ENCODE measurements at regions not wholly inside any gene's neighbourhood (a gene's known extent, or its start where the extent isn't known, plus 50 kb on each side); places are given as distances from the start of the nearest gene placed in this dataset.
A peak's percentile ranks its signal among the peaks of the same experiment; 100 is the strongest.

GRCh38 chr16:85490407-85491057 lies 122.6 kb upstream of the GSE1 start (continued):
- TF ChIP-seq ZNF660 (CRISPR knock-in tag; IDR thresholded peaks at IDR 0.05; ENCODE audit: borderline replicate concordance, low read depth) = no peak
- TF ChIP-seq ZNF577 (CRISPR knock-in tag; IDR thresholded peaks at IDR 0.05; ENCODE audit: borderline replicate concordance, low read depth) = no peak
- TF ChIP-seq GRHL1 (CRISPR knock-in tag; conservative IDR thresholded peaks at IDR 0.05) = no peak

- Histone ChIP-seq H3K4me2 (ENCODE audit: low read depth, low read length) (peak overlapping the region; percentile 70), H3K27me3 (ENCODE audit: control insufficient read depth in 1 of 2, insufficient read depth in 2 of 2, low read length in 2 of 2) (peaks cover 0 to 2% of the 10 kb centered on the region in 2 experiments; a peak in 1 of 5 replicates), H3K4me1 (ENCODE audit: insufficient read depth, low read length) (peaks cover 32% of the 10 kb centered on the region), H3K27ac (ENCODE audit: extremely low read length, insufficient read depth, low read length) (no peak overlapping the region), H2AFZ (ENCODE audit: low read length) (no peak overlapping the region), H3K4me3 (replicated peaks in 1 of 3; ENCODE audit: insufficient read depth in 1 of 3, low read depth in 2 of 3, low read length in 3 of 3) (peak overlapping the region in 2 of 3 experiments; percentile 20 to 61; a peak in 2 of 6 replicates), H3K9me3 (ENCODE audit: low read length) (no peaks in the 10 kb centered on the region), H3K79me2 (ENCODE audit: insufficient read depth, low read length) (no peaks in the 10 kb centered on the region), H3K36me3 (replicated peaks in 1 of 2; ENCODE audit: control insufficient read depth in 1 of 2, insufficient read depth in 2 of 2, low read length in 2 of 2) (no peaks in the 10 kb centered on the region), H3K9ac (ENCODE audit: insufficient read depth, low read depth, low read length) (no peak overlapping the region), H4K20me1 (ENCODE audit: insufficient read depth, low read length) (no peaks in the 10 kb centered on the region)
- FAIRE-seq = peak; percentile 47
- peak; percentile 53 for DNase-seq (ENCODE audit: low spot score)
- ATAC-seq = peak; percentile 62
- ChIA-PET CTCF (ENCODE audit: low intra/inter-chr PET ratio, low total read pairs) (interaction anchor here (0.9 to 2.0 kb wide), 8 partner anchors 23 to 125 kb away, joined by 3 to 14 read pairs (median 4); no protein-coding TSS in a partner anchor), POLR2A (interaction anchor here (0.7 to 6.0 kb wide), 9 partner anchors 21 to 121 kb away, joined by 3 to 35 read pairs (median 4); no protein-coding TSS in a partner anchor)
- no TSS peak for BruUV-seq (replicated peaks)
- intact Hi-C loops (cut with micrococcal nuclease; ENCODE audit: unreplicated experiment) (loop anchor here (1.0 to 5.0 kb wide), 4 partner anchors 44 to 119 kb away; no protein-coding TSS in a partner anchor), in situ Hi-C loops (cut with HindIII; ENCODE audit: extremely low pct_ligation_motif_present, low pct_unique_long_range_greater_than_20kb) (no loop called here)
- 64% methylated on average over 9 of the region's 17 CpGs for WGBS (ENCODE audit: low lambda C conversion rate)
- no peak for TF ChIP-seq KLF13 (CRISPR knock-in tag; IDR thresholded peaks at IDR 0.05)
- no peak for TF ChIP-seq ELF3 (CRISPR knock-in tag; IDR thresholded peaks at IDR 0.05)
- peak; percentile 63 for TF ChIP-seq ZNF883 (CRISPR knock-in tag; IDR thresholded peaks at IDR 0.05; ENCODE audit: not compliant biosample characterization)
- no peak for TF ChIP-seq E2F2 (CRISPR knock-in tag; IDR thresholded peaks at IDR 0.05; ENCODE audit: borderline replicate concordance)
- TF ChIP-seq ZNF567 (CRISPR knock-in tag; IDR thresholded peaks at IDR 0.05; ENCODE audit: borderline replicate concordance) = 0 out of 2 replicates have a peak, but pooled peaks have one; percentile 37
- no peak for TF ChIP-seq ZNF276 (CRISPR knock-in tag; IDR thresholded peaks at IDR 0.05; ENCODE audit: low read depth)
- TF ChIP-seq ZFP62 (CRISPR knock-in tag; IDR thresholded peaks at IDR 0.05) = no peak
- no peak for TF ChIP-seq ERF (CRISPR knock-in tag; IDR thresholded peaks at IDR 0.05)
- no peak for TF ChIP-seq ESRRA (CRISPR knock-in tag; IDR thresholded peaks at IDR 0.05; ENCODE audit: low read depth)
- 0 out of 2 replicates have a peak, but pooled peaks have one; percentile 11 for TF ChIP-seq FOXC1 (CRISPR knock-in tag; IDR thresholded peaks at IDR 0.05; ENCODE audit: borderline replicate concordance)
- no peak for TF ChIP-seq DR1 (CRISPR knock-in tag; IDR thresholded peaks at IDR 0.05)
- TF ChIP-seq RBM39 (IDR thresholded peaks at IDR 0.05; ENCODE audit: low read depth, low read length, poor library complexity, severe bottlenecking) = no peak
- no peak for TF ChIP-seq NR2F6 (IDR thresholded peaks at IDR 0.05)
- TF ChIP-seq NR2F6 (CRISPR knock-in tag; IDR thresholded peaks at IDR 0.05) = no peak
- TF ChIP-seq ZNF234 (CRISPR knock-in tag; conservative IDR thresholded peaks at IDR 0.05) = no peak
These were observed 121.9 kb upstream of the GSE1 start for GRCh38 chr16:85491058-85491771.
